IMR-90 (cell line): ENCODE measurements at regions not wholly inside any gene's neighbourhood (a gene's known extent, or its start where the extent isn't known, plus 50 kb on each side); places are given as distances from the start of the nearest gene placed in this dataset.

Experiments
- ATAC-seq: fragments of 200-7000 bp; cut with Tn5 transposase; 2 replicates; pipeline ENCODE4 v1.9.1; 2020; ENCODE audit warnings: low read depth, mild to moderate bottlenecking, moderate library complexity
- BruUV-seq: library from RNA; stranded (reverse); fragments of 400-500 nt; replicated peaks from 2 replicates; lab custom pipeline; 2021; lab: Mats Ljungman, UMichigan
- CTCF ChIA-PET: fragments of 300-600 bp; formaldehyde crosslinking; extraction: SDS; loops from one replicate; lab custom pipeline; 2021; ENCODE audit warnings: antibody characterized with exemption; lab: Yijun Ruan, JAX
- POLR2A ChIA-PET: fragments of 300-600 bp; sonication (Branson Sonifier 250); formaldehyde crosslinking; loops from one replicate; lab custom pipeline; 2022; ENCODE audit warnings: antibody characterized with exemption; ENCODE audit not compliant: unreplicated experiment; lab: Charles Lee
- DNase-seq: peaks from one replicate; pipeline ENCODE4 v3.0.0; 2013
- H2AFZ ChIP-seq: replicated peaks from 2 replicates; pipeline ENCODE3; 2013; ENCODE audit warnings: low read length, mild to moderate bottlenecking; ENCODE audit not compliant: poor library complexity
- H2AK5ac ChIP-seq: 2 replicates; pipeline ENCODE4 v1.6.1; 2013; ENCODE audit warnings: low read depth, low read length, inconsistent platforms
- H2AK9ac ChIP-seq: replicated peaks from 2 replicates; pipeline ENCODE3; 2013; ENCODE audit warnings: mild to moderate bottlenecking, low read depth, low read length, moderate library complexity; ENCODE audit not compliant: poor library complexity
- H2BK120ac ChIP-seq: 2 replicates; pipeline ENCODE4 v1.6.1; 2013; ENCODE audit warnings: low read depth, low read length, inconsistent platforms
- H2BK15ac ChIP-seq: 3 replicates; pipeline ENCODE4 v1.6.1; 2013; ENCODE audit warnings: low read depth, low read length, inconsistent platforms
- H2BK20ac ChIP-seq: 2 replicates; pipeline ENCODE4 v1.6.1; 2013; ENCODE audit warnings: low read depth, mild to moderate bottlenecking, inconsistent platforms, low read length, moderate library complexity
- H2BK5ac ChIP-seq: 2 replicates; pipeline ENCODE4 v1.6.1; 2013; ENCODE audit warnings: mild to moderate bottlenecking, low read depth, low read length, inconsistent platforms; ENCODE audit not compliant: poor library complexity, severe bottlenecking
- H3K14ac ChIP-seq: replicated peaks from 2 replicates; pipeline ENCODE4 v1.6.1; 2013; ENCODE audit warnings: low read depth, low read length, inconsistent platforms
- H3K18ac ChIP-seq: 2 replicates; pipeline ENCODE4 v1.6.1; 2013; ENCODE audit warnings: low read depth, low read length, control low read depth
- H3K23ac ChIP-seq: 2 replicates; pipeline ENCODE4 v1.6.1; 2013; ENCODE audit warnings: low read depth, low read length, inconsistent platforms
- H3K27ac ChIP-seq: 2 replicates; pipeline ENCODE4 v1.5.1; 2013; ENCODE audit warnings: mild to moderate bottlenecking, control low read depth, low read length; ENCODE audit not compliant: insufficient read depth
- H3K27me3 ChIP-seq: 2 replicates; pipeline ENCODE4 v1.6.1; 2013; ENCODE audit warnings: low read length; ENCODE audit not compliant: control insufficient read depth, insufficient read depth
- H3K36me3 ChIP-seq: 2 replicates; pipeline ENCODE4 v1.6.1; 2013; ENCODE audit warnings: low read length, mixed read lengths; ENCODE audit not compliant: control insufficient read depth, insufficient read depth
- H3K4ac ChIP-seq: 2 replicates; pipeline ENCODE4 v1.6.1; 2013; ENCODE audit warnings: low read depth, low read length, inconsistent platforms
- H3K4me1 ChIP-seq: 2 replicates; pipeline ENCODE4 v1.6.1; 2013; ENCODE audit warnings: low read length, mixed read lengths; ENCODE audit not compliant: control insufficient read depth, insufficient read depth
- H3K4me2 ChIP-seq: 2 replicates; pipeline ENCODE4 v1.6.1; 2013; ENCODE audit warnings: low read depth, mild to moderate bottlenecking, control low read depth, low read length, moderate library complexity
- H3K4me3 ChIP-seq: 2 replicates; pipeline ENCODE4 v1.5.1; 2013; ENCODE audit warnings: low read depth, mild to moderate bottlenecking, control low read depth, low read length, moderate library complexity; ENCODE audit not compliant: insufficient read depth
- H3K56ac ChIP-seq: 2 replicates; pipeline ENCODE4 v1.6.1; 2013; ENCODE audit warnings: low read length, inconsistent platforms; ENCODE audit not compliant: insufficient read depth; ENCODE audit errors: extremely low read depth
- H3K79me1 ChIP-seq, 2 experiments: 2 replicates each; pipeline ENCODE4 v1.6.1; 2013; ENCODE audit warnings: low read length in 2 of 2, inconsistent platforms in 1 of 2, low read depth in 1 of 2
- H3K9ac ChIP-seq: 2 replicates; pipeline ENCODE4 v1.6.1; 2013; ENCODE audit warnings: low read depth, low read length, control low read depth
- H3K9me1 ChIP-seq: 2 replicates; pipeline ENCODE4 v1.6.1; 2013; ENCODE audit warnings: low read length, inconsistent platforms; ENCODE audit not compliant: insufficient read depth
- H3K9me3 ChIP-seq: 2 replicates; pipeline ENCODE4 v1.6.1; 2013; ENCODE audit warnings: low read length; ENCODE audit not compliant: control insufficient read depth, insufficient read depth
- H4K20me1 ChIP-seq: 2 replicates; pipeline ENCODE4 v1.6.1; 2013; ENCODE audit warnings: low read length, inconsistent platforms; ENCODE audit not compliant: insufficient read depth
- H4K5ac ChIP-seq: 2 replicates; pipeline ENCODE4 v1.6.1; 2013; ENCODE audit warnings: mild to moderate bottlenecking, low read depth, low read length, control low read depth
- H4K8ac ChIP-seq, 2 experiments: 2 replicates each; pipeline ENCODE4 v1.6.1; 2013; ENCODE audit warnings: low read depth in 2 of 2, low read length in 2 of 2, control low read depth in 1 of 2, inconsistent platforms in 1 of 2
- H4K91ac ChIP-seq: 2 replicates; pipeline ENCODE4 v1.6.1; 2013; ENCODE audit warnings: low read depth, low read length, inconsistent platforms; ENCODE audit not compliant: insufficient read depth
- CEBPB ChIP-seq: IDR thresholded peaks from 2 replicates; pipeline ENCODE4 v1.6.1; 2012; ENCODE audit warnings: low read depth, low read length, improper control_type of control experiment
- MAFK ChIP-seq: IDR thresholded peaks from 2 replicates; pipeline ENCODE4 v1.6.1; 2012; ENCODE audit warnings: low read depth, low read length, improper control_type of control experiment
- NFE2L2 ChIP-seq: fragments of 150-350 bp; IDR thresholded peaks from 2 replicates; pipeline ENCODE4 v1.6.1; 2016; ENCODE audit warnings: low read depth, mild to moderate bottlenecking, low read length
- RFX5 ChIP-seq: IDR thresholded peaks from 2 replicates; pipeline ENCODE4 v1.8.0; 2012; ENCODE audit warnings: low read depth, mild to moderate bottlenecking, low read length, moderate library complexity
- WGBS, 2 experiments: methylation state at CpG; one replicate each; pipeline versions ENCODE4 v1.1.5 to v1.1.7; 2013; ENCODE audit warnings: missing lambda C conversion rate in 2 of 2; ENCODE audit not compliant: insufficient read length in 1 of 2; ENCODE audit errors: extremely low coverage in 2 of 2; 5-methylcytosine and 5-hydroxymethylcytosine counted together
- dilution Hi-C: fragments of 300-500 bp; cut with HindIII; formaldehyde crosslinking; loops from one replicate; pipeline ENCODE4 v1.14.3; 2018; ENCODE audit warnings: low sequenced_read_pairs; ENCODE audit not compliant: unreplicated experiment
- in situ Hi-C: fragments of 300-500 bp; cut with MboI; formaldehyde crosslinking; loops from 3 replicates; pipeline ENCODE4 v1.14.3; 2019; ENCODE audit warnings: low sequenced_read_pairs, inconsistent platforms, mixed read lengths
- intact Hi-C: fragments of 100-400 bp; cut with micrococcal nuclease; formaldehyde crosslinking; loops from 2 replicates; pipeline ENCODE4 v1.10.0; 2022

DNA sequence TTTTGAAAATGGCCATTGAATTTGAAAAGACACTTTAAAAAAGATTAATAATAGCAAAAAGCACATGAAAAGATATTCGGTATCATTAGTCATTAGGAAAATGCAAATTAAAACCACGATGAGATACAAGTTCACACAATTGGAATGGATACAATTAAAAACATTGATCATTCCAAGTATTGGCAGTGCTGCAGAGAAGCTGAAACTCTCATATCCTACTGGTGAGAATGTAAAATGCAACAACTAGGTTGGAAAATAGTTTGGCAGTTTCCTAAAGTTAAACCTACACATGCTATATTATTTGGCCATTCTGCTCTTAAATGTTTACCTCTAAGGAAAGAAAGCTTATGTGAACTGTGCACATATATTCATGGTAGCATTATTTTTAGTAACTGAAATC is 838.7 kb upstream of the PRMT6 start:
- H2AK5ac ChIP-seq: no peak overlapping the region
- no peak overlapping the region for H3K9ac ChIP-seq
- H3K9me1 ChIP-seq: no peaks in the 10 kb centered on the region
- H3K36me3 ChIP-seq: no peaks in the 10 kb centered on the region
- H3K18ac ChIP-seq: no peak overlapping the region
- H4K91ac ChIP-seq: no peak overlapping the region
- no peak overlapping the region for H2BK15ac ChIP-seq
- H2AK9ac ChIP-seq: no peak overlapping the region
- H3K79me1 ChIP-seq: no peaks in the 10 kb centered on the region
- DNase-seq (no peak), ATAC-seq (no peak)
- H2BK120ac ChIP-seq: no peak overlapping the region
- no peak overlapping the region for H2AFZ ChIP-seq
- intact Hi-C loops (no loop called here), dilution Hi-C loops (no loop called here), in situ Hi-C loops (no loop called here)
- H3K4me1 ChIP-seq: no peaks in the 10 kb centered on the region
- no peak overlapping the region for H2BK5ac ChIP-seq
- no peaks in the 10 kb centered on the region for H4K20me1 ChIP-seq
- H4K8ac ChIP-seq: no peak overlapping the region
- H3K27me3 ChIP-seq: no peaks in the 10 kb centered on the region
- POLR2A ChIA-PET: no interaction called here
- H4K5ac ChIP-seq: no peak overlapping the region
- H3K23ac ChIP-seq: no peak overlapping the region
- TF ChIP-seq RFX5 (no peak), MAFK (no peak), CEBPB (no peak), NFE2L2 (no peak)
- no peak overlapping the region for H2BK20ac ChIP-seq
- no peaks in the 10 kb centered on the region for H3K9me3 ChIP-seq
- no peak overlapping the region for H3K56ac ChIP-seq
- no peak overlapping the region for H3K27ac ChIP-seq
- H3K4ac ChIP-seq: no peak overlapping the region
- no peak overlapping the region for H3K4me2 ChIP-seq
- BruUV-seq: no TSS peak
- H3K14ac ChIP-seq: no peak overlapping the region
- H3K4me3 ChIP-seq: no peak overlapping the region
- WGBS, 2 experiments: no CpG with 5 or more reads among the region's 2 CpGs
- CTCF ChIA-PET: no interaction called here
